GM19397 (cell line): ENCODE measurements at regions not wholly inside any gene's neighbourhood (a gene's known extent, or its start where the extent isn't known, plus 50 kb on each side); places are given as distances from the start of the nearest gene placed in this dataset.

Experiments used
- ATAC-seq: cut with Tn5 transposase; IDR thresholded peaks from one replicate; pipeline ENCODE4 v1.9.1; 2021; ENCODE audit warnings: mild to moderate bottlenecking, moderate library complexity; ENCODE audit not compliant: unreplicated experiment

- no peak for ATAC-seq
These were observed 262.2 kb downstream of the GLRX3 start for GRCh38 chr10:130398090-130398994.

- no peak for ATAC-seq
These were observed 263.3 kb downstream of the GLRX3 start for GRCh38 chr10:130399425-130399950.

GRCh38 chr10:130400890-130401289, 264.7 kb downstream of the GLRX3 start:
- ATAC-seq, result no peak

GRCh38 chr10:130401860-130402765, 265.9 kb downstream of the GLRX3 start:
- no peak for ATAC-seq

- no peak for ATAC-seq
These were observed 267.2 kb downstream of the GLRX3 start for GRCh38 chr10:130403153-130404075.

GRCh38 chr10:130404476-130405055, 268.4 kb downstream of the GLRX3 start:
- no peak for ATAC-seq

GRCh38 chr10:130407052-130407451, 270.9 kb downstream of the GLRX3 start:
- no peak for ATAC-seq

- no peak for ATAC-seq
These were observed 273.1 kb downstream of the GLRX3 start for GRCh38 chr10:130409331-130409730.

GRCh38 chr10:130409931-130410330, 273.7 kb downstream of the GLRX3 start:
- ATAC-seq, result no peak

- ATAC-seq, result no peak
These were observed 275.4 kb downstream of the GLRX3 start for GRCh38 chr10:130411496-130412085.

- ATAC-seq, result no peak
These were observed 276.1 kb downstream of the GLRX3 start for GRCh38 chr10:130412317-130412716.

- no peak for ATAC-seq
These were observed 280.4 kb downstream of the GLRX3 start for GRCh38 chr10:130416334-130417150.

GRCh38 chr10:130418731-130419130, 282.5 kb downstream of the GLRX3 start:
- no peak for ATAC-seq

- no peak for ATAC-seq
These were observed 285.7 kb downstream of the GLRX3 start for GRCh38 chr10:130421909-130422308.

GRCh38 chr10:130422366-130423324, 286.5 kb downstream of the GLRX3 start:
- ATAC-seq, result no peak

GRCh38 chr10:130423455-130424305, 287.5 kb downstream of the GLRX3 start:
- no peak for ATAC-seq

- no peak for ATAC-seq
These were observed 288.2 kb downstream of the GLRX3 start for GRCh38 chr10:130424418-130424817.
